ENCODE measurements at regions not wholly inside any gene's neighbourhood (a gene's known extent, or its start where the extent isn't known, plus 50 kb on each side); places are given as distances from the start of the nearest gene placed in this dataset.

GRCh38 chr3:147675761-147676160 is 266.6 kb downstream of the ZIC1 start:
- Histone ChIP-seq H3K4me3 (no peak overlapping the region), H3K4me1 (no peaks in the 10 kb centered on the region), H3K27ac (no peak overlapping the region), H3K9me3 (no peaks in the 10 kb centered on the region), H3K4me2 (no peak overlapping the region)
- ChIA-PET CTCF (interaction anchor here (0.6 kb wide), 1 partner anchor 378 kb away, joined by 3 read pairs; no protein-coding TSS in a partner anchor), POLR2A (no interaction called here)
- 48% methylated on average over 2 of the region's 2 CpGs for WGBS (ENCODE audit: missing lambda C conversion rate)
- DNase-seq (ENCODE audit: low read depth in 1 of 2, low spot score in 1 of 2) (no peak), FAIRE-seq (no peak), ATAC-seq (no peak)
- TF ChIP-seq CHD4 (IDR thresholded peaks at IDR 0.05; ENCODE audit: borderline replicate concordance) (no peak), E2F6 (IDR thresholded peaks at IDR 0.05; ENCODE audit: borderline replicate concordance, low read depth) (no peak), NPAS2 (CRISPR knock-in tag; IDR thresholded peaks at IDR 0.05; ENCODE audit: borderline replicate concordance) (no peak), CEBPB (IDR thresholded peaks at IDR 0.05) (no peak), ATOH8 (CRISPR knock-in tag; IDR thresholded peaks at IDR 0.05; ENCODE audit: low read depth) (no peak), MYC (IDR thresholded peaks at IDR 0.05; ENCODE audit: borderline replicate concordance, low read length) (no peak), RFX5 (IDR thresholded peaks at IDR 0.05) (no peak), PBX3 (IDR thresholded peaks at IDR 0.05) (no peak), CTCF (IDR thresholded peaks at IDR 0.05) (no peak), FOXS1 (CRISPR knock-in tag; IDR thresholded peaks at IDR 0.05) (no peak), SREBF2 (IDR thresholded peaks at IDR 0.05) (no peak), POLR2A (IDR thresholded peaks at IDR 0.05; ENCODE audit: low read length) (no peak), BCL3 (IDR thresholded peaks at IDR 0.05) (no peak)

GRCh38 chr3:147680837-147681483 is 271.8 kb downstream of the ZIC1 start:
- ChIA-PET POLR2A (no interaction called here), CTCF (no interaction called here)
- DNase-seq (ENCODE audit: low read depth in 1 of 2, low spot score in 1 of 2) (no peak), FAIRE-seq (no peak), ATAC-seq (no peak)
- no peak for TF ChIP-seq E2F6 (IDR thresholded peaks at IDR 0.05; ENCODE audit: borderline replicate concordance, low read depth)
- Histone ChIP-seq H3K9me3 (no peaks in the 10 kb centered on the region; the same call in 2 of the 3 replicates), H3K4me3 (no peak overlapping the region), H3K4me1 (no peaks in the 10 kb centered on the region), H3K27ac (no peak overlapping the region), H3K4me2 (no peak overlapping the region)
- WGBS (ENCODE audit: missing lambda C conversion rate): 12% methylated on average over 6 of the region's 6 CpGs

- ATAC-seq (no peak), DNase-seq (ENCODE audit: low read depth in 1 of 2, low spot score in 1 of 2) (no peak), FAIRE-seq (no peak)
- POLR2A ChIA-PET: no interaction called here
- no peak overlapping the region for H3K4me3 ChIP-seq
- no peak for TF ChIP-seq ZSCAN20 (CRISPR knock-in tag; IDR thresholded peaks at IDR 0.05)
- TF ChIP-seq CTCF (IDR thresholded peaks at IDR 0.05): no peak
- no peak for TF ChIP-seq EHF (CRISPR knock-in tag; IDR thresholded peaks at IDR 0.05)
- TF ChIP-seq HDAC2 (IDR thresholded peaks at IDR 0.05): no peak
- no peak for TF ChIP-seq NPAS2 (CRISPR knock-in tag; IDR thresholded peaks at IDR 0.05; ENCODE audit: borderline replicate concordance)
- TF ChIP-seq HOXB5 (CRISPR knock-in tag; IDR thresholded peaks at IDR 0.05): no peak
- TF ChIP-seq RARB (CRISPR knock-in tag; IDR thresholded peaks at IDR 0.05): no peak
- TF ChIP-seq TP53 (CRISPR knock-in tag; IDR thresholded peaks at IDR 0.05): no peak
- no peak overlapping the region for H3K27ac ChIP-seq
- H3K4me2 ChIP-seq: no peak overlapping the region
- no peaks in the 10 kb centered on the region for H3K9me3 ChIP-seq
- H3K4me1 ChIP-seq: no peaks in the 10 kb centered on the region
- WGBS (ENCODE audit: missing lambda C conversion rate): 60% methylated on average over 1 of the region's 1 CpG
- CTCF ChIA-PET: no interaction called here
Observed at GRCh38 chr3:147688868-147689267, 279.7 kb downstream of the ZIC1 start.
